ENCODE measurements at regions not wholly inside any gene's neighbourhood (a gene's known extent, or its start where the extent isn't known, plus 50 kb on each side); places are given as distances from the start of the nearest gene placed in this dataset.

DNA sequence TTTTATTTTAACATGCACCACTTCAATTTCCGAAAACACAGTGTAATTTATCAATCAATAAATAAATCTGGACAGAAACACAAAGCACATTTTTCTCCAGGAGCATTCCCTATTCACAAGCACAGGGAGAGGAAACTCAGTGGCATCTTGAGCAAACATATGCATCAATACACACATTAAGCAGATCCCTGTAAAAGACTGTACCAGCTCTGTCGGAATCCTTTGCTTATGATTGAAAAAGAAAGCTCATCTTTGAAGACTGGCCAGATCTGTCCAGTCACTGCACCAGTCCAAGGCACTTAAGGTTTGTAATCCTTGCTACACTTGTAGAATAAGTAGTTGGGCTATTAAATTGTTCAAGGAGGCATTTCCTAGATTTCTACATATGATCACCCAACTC lies 343.9 kb downstream of the BMPER start:
- DNase-seq (ENCODE audit: low read depth): no peak
- no peak for TF ChIP-seq CTCF (IDR thresholded peaks at IDR 0.05; ENCODE audit: low read depth, low read length, missing control alignments)
- no peak overlapping the region for H3K4me3 ChIP-seq (ENCODE audit: low read depth, low read length)
- in situ Hi-C loops (cut with HindIII; ENCODE audit: low sequenced_read_pairs): no loop called here

GRCh38 chr7:34260279-34260678 lies 354.9 kb downstream of the BMPER start:
- in situ Hi-C loops (cut with HindIII; ENCODE audit: low sequenced_read_pairs): no loop called here
- peak; percentile 62 for DNase-seq (ENCODE audit: low read depth)
- TF ChIP-seq CTCF (IDR thresholded peaks at IDR 0.05; ENCODE audit: low read depth, low read length, missing control alignments): no peak
- no peak overlapping the region for H3K4me3 ChIP-seq (ENCODE audit: low read depth, low read length)

- DNase-seq (ENCODE audit: low read depth): no peak
- TF ChIP-seq CTCF (IDR thresholded peaks at IDR 0.05; ENCODE audit: low read depth, low read length, missing control alignments): no peak
- in situ Hi-C loops (cut with HindIII; ENCODE audit: low sequenced_read_pairs): no loop called here
- H3K4me3 ChIP-seq (ENCODE audit: low read depth, low read length): no peak overlapping the region
Observed at GRCh38 chr7:34263168-34263567, 357.8 kb downstream of the BMPER start.

DNA sequence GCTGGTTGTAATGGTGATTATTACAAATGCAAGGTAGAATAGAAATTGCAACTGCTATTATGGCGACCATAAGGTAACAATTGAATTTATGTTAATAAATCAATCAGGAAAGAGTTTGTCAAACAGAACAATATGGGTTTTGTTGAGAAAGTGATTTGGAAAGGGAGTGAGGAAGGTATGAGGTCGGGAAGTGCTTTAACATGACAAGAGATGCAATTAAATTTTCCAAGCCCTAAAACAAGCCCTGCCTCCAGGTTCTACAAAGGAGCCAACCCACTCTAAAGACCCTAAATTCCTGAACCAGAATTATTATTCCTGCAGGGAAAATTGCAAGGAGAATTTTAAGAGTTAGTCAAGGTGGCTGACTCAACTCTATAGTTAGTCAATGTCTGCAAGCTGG lies 363.7 kb downstream of the BMPER start:
- no peak overlapping the region for H3K4me3 ChIP-seq (ENCODE audit: low read depth, low read length)
- no peak for TF ChIP-seq CTCF (IDR thresholded peaks at IDR 0.05; ENCODE audit: low read depth, low read length, missing control alignments)
- in situ Hi-C loops (cut with HindIII; ENCODE audit: low sequenced_read_pairs): no loop called here
- DNase-seq (ENCODE audit: low read depth): no peak

- in situ Hi-C loops (cut with HindIII; ENCODE audit: low sequenced_read_pairs): no loop called here
- no peak overlapping the region for H3K4me3 ChIP-seq (ENCODE audit: low read depth, low read length)
- no peak for TF ChIP-seq CTCF (IDR thresholded peaks at IDR 0.05; ENCODE audit: low read depth, low read length, missing control alignments)
- DNase-seq (ENCODE audit: low read depth): no peak
Observed at GRCh38 chr7:34275624-34276023, 370.3 kb downstream of the BMPER start.

GRCh38 chr7:34277016-34277802 lies 371.9 kb downstream of the BMPER start:
- no peak for TF ChIP-seq CTCF (IDR thresholded peaks at IDR 0.05; ENCODE audit: low read depth, low read length, missing control alignments)
- in situ Hi-C loops (cut with HindIII; ENCODE audit: low sequenced_read_pairs): no loop called here
- DNase-seq (ENCODE audit: low read depth): no peak
- no peak overlapping the region for H3K4me3 ChIP-seq (ENCODE audit: low read depth, low read length)

Data from astrocyte of the cerebellum (primary cell).